ENCODE measurements at regions not wholly inside any gene's neighbourhood (a gene's known extent, or its start where the extent isn't known, plus 50 kb on each side); places are given as distances from the start of the nearest gene placed in this dataset.
A peak's percentile ranks its signal among the peaks of the same experiment; 100 is the strongest.
"Not testable (repeated sequence)": the region's sequence is repeated elsewhere in the genome, so short reads cannot be mapped to it uniquely, and the experiment has no call there.

- ATAC-seq = no peak
- 82 to 83% methylated on average over 1 of the region's 1 CpG for WGBS, 2 donors
- intact Hi-C loops (cut with DNase I) = loop anchor here in 1 of 10 donors (5.0 kb wide), 1 partner anchor 142 kb away; the partner anchor contains the start of gene RESF1
Measured at GRCh38 chr12:31815096-31815495, 86.3 kb upstream of the AMN1 start.

GRCh38 chr12:31813305-31813704 lies 84.5 kb upstream of the AMN1 start:
- intact Hi-C loops (cut with DNase I) = no loop called here
- H3K27ac ChIP-seq = no peak overlapping the region
- H3K4me1 ChIP-seq = peaks cover 0 to 4% (median 0%) of the 10 kb centered on the region in 9 donors
- peak in 3 of 9 donors; percentile 17 to 18 (median 18) for TF ChIP-seq CTCF (IDR thresholded peaks at IDR 0.05)
- H3K36me3 ChIP-seq = no peaks in the 10 kb centered on the region
- ATAC-seq = no peak
- H3K27me3 ChIP-seq = no peaks in the 10 kb centered on the region
- peaks cover 0 to 5% (median 0%) of the 10 kb centered on the region in 11 donors for H3K9me3 ChIP-seq
- no peak for DNase-seq
- no peak overlapping the region for H3K4me3 ChIP-seq
- WGBS, 2 donors = 53 to 54% methylated on average over 1 of the region's 1 CpG

More at GRCh38 chr12:31815096-31815495, 86.3 kb upstream of the AMN1 start:
- TF ChIP-seq CTCF (IDR thresholded peaks at IDR 0.05) = no peak
- no peaks in the 10 kb centered on the region for H3K36me3 ChIP-seq
- no peak overlapping the region for H3K4me3 ChIP-seq
- no peak overlapping the region for H3K27ac ChIP-seq
- peaks cover 0 to 4% (median 0%) of the 10 kb centered on the region in 9 donors for H3K4me1 ChIP-seq
- H3K27me3 ChIP-seq = no peaks in the 10 kb centered on the region
- peaks cover 0 to 15% (median 0%) of the 10 kb centered on the region in 11 donors for H3K9me3 ChIP-seq
- no peak for DNase-seq

GRCh38 chr12:31807773-31808097 lies 78.9 kb upstream of the AMN1 start:
- no peak for TF ChIP-seq CTCF (IDR thresholded peaks at IDR 0.05)
- H3K4me3 ChIP-seq = no peak overlapping the region
- H3K27me3 ChIP-seq = no peaks in the 10 kb centered on the region
- intact Hi-C loops (cut with DNase I) = no loop called here
- no peaks in the 10 kb centered on the region for H3K36me3 ChIP-seq
- no peak overlapping the region for H3K27ac ChIP-seq
- no peak for ATAC-seq
- WGBS, 2 donors = 97 to 98% methylated on average over 1 of the region's 1 CpG
- H3K9me3 ChIP-seq = no peaks in the 10 kb centered on the region
- H3K4me1 ChIP-seq = peaks cover 0 to 4% (median 0%) of the 10 kb centered on the region in 9 donors
- no peak for DNase-seq

GRCh38 chr12:31807081-31807772 lies 78.4 kb upstream of the AMN1 start:
- H3K36me3 ChIP-seq; H3K9me3 ChIP-seq; ATAC-seq; H3K4me3 ChIP-seq; DNase-seq; intact Hi-C loops (cut with DNase I); H3K27ac ChIP-seq; H3K4me1 ChIP-seq; H3K27me3 ChIP-seq: not testable (repeated sequence)
- WGBS, 2 donors = 91 to 94% methylated on average over 12 of the region's 12 CpGs

- H3K36me3 ChIP-seq; H3K27me3 ChIP-seq; H3K27ac ChIP-seq; DNase-seq; H3K4me1 ChIP-seq; H3K9me3 ChIP-seq; ATAC-seq; intact Hi-C loops (cut with DNase I); H3K4me3 ChIP-seq: not testable (repeated sequence)
- WGBS, 2 donors = 90 to 91% methylated on average over 16 to 24 of the region's 24 CpGs
Measured at GRCh38 chr12:31805681-31806080, 76.9 kb upstream of the AMN1 start.

- H3K36me3 ChIP-seq; H3K9me3 ChIP-seq; H3K4me1 ChIP-seq; H3K27ac ChIP-seq; DNase-seq; H3K27me3 ChIP-seq; intact Hi-C loops (cut with DNase I); ATAC-seq; H3K4me3 ChIP-seq: not testable (repeated sequence)
- WGBS, 2 donors = 72 to 85% methylated on average over 10 to 11 of the region's 15 CpGs
Measured at GRCh38 chr12:31804707-31805106, 75.9 kb upstream of the AMN1 start.

All from heart right ventricle (tissue), 16 donors.